ENCODE measurements at regions not wholly inside any gene's neighbourhood (a gene's known extent, or its start where the extent isn't known, plus 50 kb on each side); places are given as distances from the start of the nearest gene placed in this dataset.
"Not testable (repeated sequence)": the region's sequence is repeated elsewhere in the genome, so short reads cannot be mapped to it uniquely, and the experiment has no call there.

DNA sequence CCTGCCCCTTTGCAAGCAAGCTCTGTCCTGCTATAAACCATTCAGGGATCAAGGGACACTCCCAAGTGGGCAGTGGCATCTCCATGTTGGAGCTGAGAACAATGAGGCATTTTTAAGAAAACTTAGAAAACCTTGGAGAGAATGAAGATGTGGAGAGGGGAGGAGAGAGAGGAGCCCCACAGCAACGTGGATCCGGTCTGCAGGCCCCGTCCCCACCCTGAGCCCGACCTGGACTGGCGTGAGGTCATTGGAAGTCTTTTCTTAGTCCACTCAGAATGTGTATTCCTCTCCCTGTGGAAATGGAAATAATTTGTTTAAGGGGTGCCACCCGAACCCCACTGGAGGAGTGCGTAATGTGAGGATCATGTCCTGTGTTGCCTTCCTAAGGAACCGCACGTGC is 328.0 kb upstream of the COX7C start:
- not testable (repeated sequence) for DNase-seq

DNA sequence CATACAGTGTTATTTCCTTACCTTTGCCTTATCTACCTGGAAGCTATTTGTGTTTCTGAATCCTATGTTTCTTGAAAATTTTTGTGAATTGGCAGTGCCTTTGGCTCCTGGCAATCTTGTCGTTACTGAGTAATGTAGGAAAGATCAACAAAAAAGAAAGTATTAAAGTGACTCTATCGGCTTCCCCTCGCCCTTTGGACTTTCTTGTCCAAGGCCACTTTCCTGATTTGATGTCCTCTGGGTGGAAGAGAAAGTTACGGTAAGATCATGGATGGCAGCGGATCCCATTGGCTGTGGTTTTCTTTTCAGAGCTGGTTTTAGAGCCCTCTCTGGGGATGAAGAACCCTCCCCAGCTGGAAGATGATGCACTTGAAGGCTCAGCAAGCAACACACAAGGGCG is 324.9 kb upstream of the COX7C start:
- DNase-seq = not testable (repeated sequence)

GRCh38 chr5:86302643-86303042 is 315.1 kb upstream of the COX7C start:
- DNase-seq = not testable (repeated sequence)

GRCh38 chr5:86305050-86305449 is 312.7 kb upstream of the COX7C start:
- not testable (repeated sequence) for DNase-seq

DNA sequence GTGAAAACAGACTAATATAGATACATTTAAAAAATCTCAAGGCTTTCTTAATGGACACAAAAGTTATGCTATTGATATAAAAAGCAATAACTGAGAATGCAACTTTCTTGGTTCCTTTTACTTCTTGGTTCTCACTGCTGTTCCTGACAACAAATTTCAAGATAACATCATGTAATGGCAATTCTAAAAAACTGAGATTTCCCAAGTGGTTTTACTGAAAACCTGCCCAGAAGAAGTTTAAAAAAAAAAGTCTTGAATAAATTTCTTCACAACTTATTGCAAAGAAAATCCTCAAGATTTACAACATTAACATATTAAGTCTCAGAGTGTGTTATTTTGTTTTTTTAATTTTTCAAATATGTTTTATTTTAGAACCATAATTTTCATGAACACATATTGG is 302.8 kb upstream of the COX7C start:
- DNase-seq = no peak

DNA sequence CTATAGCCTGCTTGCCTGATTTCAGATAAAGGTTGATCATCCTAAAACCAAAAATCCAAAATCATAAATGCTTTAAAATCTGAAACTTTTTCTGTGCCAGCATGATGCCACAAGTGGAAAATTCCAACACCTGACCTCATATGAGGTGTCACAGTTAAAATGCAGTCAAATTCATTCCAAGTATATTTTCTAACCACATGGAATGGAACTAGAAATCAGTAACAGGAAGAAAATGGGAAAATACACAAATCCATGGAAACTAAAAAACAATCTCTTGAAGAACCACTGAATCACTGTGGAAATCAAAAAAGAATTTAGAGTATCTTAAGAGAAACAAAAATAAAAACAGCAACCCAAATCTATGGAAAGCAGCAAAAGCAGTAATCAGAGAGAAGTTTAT is 297.5 kb upstream of the COX7C start:
- DNase-seq = no peak

- no peak for DNase-seq
These were observed 288.4 kb upstream of the COX7C start for GRCh38 chr5:86329318-86329717.

- DNase-seq = no peak
These were observed 287.0 kb upstream of the COX7C start for GRCh38 chr5:86330736-86331135.

GRCh38 chr5:86332851-86333250 is 284.9 kb upstream of the COX7C start:
- no peak for DNase-seq

- no peak for DNase-seq
These were observed 279.9 kb upstream of the COX7C start for GRCh38 chr5:86337667-86338460.

DNA sequence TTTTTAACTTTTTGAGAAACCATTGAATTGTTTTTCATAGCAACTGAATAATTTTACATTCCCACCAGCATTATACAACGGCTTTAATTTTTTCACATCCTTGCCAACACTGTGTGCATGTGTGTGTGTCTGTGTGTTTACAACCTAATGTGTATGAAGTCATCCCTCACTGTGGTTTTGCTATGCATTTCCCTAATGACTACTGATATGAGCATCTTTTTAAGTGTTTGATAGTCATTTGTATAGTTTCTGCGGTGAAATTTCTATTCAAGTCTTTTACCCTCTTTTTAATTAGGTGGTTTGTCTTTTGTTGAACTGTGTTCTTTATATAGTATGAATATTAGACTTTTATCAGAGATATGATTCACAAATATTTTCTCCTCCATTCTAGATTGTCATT is 263.1 kb upstream of the COX7C start:
- DNase-seq = no peak

DNA sequence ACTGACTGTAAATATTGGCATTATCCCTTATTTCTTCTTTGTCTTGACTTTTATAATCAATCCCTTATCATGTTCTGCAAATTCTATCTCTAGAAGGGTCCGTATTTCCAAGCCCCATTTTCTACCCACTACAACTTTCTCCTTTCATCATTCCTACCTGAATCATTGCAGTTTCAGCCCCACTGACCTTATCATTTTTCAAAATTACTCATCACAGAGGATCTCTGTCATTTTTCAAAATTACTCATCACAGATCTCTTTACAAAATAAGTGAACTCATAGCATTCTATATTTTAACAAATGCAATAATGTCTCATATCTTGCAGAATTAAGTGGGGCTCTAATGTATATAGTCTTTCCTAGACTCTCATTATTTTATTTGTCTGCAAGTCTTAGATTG is 256.9 kb upstream of the COX7C start:
- no peak for DNase-seq

DNA sequence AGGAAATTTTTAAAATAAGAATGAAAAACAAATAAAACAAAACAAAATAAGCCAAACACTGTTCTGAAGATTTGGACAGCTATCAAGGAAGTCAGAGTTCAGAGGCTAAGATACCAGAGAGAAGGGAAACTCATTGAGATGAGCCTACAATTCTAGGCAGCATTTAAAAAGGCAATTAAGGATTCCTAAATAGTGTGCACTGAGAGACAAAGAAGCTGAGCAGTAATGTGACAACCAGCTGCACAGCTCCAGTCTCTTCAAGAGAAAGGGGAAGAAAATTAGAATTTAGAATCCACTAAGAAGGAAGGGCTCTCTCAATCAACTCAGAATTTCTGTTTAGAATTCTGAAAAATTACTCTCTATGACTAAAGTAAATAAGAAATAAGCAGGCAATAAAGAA is 246.7 kb upstream of the COX7C start:
- no peak for DNase-seq

DNA sequence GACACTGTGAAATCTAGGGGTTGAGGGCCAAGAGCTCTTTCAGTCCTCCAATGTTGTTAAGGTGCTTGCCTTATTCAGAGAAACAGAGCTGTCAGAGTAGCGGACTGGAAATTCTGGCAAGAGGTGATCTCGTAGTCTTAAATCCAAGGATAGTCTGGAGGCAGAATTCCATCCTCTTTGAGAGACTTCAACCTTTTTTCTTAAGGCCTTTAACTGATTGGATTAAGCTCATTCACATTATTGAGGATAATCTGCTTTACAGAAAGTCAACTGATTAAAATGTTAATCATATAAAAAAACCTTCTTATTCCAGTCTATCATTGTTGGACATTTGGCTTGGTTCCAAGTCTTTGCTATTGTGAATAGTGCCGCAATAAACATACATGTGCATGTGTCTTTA is 243.1 kb upstream of the COX7C start:
- no peak for DNase-seq

DNA sequence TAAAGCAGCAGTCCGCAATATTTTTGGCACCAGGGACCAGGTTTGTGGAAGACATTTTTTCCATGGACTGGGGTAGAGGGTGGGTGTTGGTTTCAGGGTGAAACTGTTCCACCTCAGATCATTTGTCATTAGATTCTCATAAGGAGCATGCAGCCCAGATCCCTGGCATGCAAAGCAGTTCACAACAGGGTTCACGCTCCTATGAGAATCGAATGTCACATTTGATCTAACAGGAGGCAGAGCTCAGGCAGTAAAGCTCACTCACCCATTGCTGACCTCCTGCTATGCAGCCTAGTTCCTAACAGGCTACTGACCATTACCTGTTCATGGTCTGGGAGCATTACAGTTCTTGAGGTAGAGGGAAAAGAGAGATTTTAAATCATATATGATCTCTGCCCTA is 241.5 kb upstream of the COX7C start:
- no peak for DNase-seq

DNA sequence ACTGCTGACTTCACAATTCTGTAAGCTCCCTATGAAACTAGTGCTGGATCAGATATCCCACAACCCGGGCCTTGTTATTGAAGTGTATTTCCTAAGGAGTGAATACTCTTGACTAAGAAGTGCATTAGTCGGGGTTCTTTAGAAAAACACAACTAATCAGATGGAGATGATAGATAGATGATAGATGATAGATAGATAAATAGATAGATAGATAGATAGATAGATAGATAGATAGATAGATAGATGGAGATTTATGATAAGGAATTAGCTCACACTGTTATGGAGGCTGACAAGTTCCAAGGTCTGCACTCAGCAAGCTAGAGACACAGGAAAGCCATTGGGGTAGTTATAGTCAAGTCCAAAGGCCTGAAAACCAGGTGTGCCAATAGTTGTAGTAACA is 214.6 kb upstream of the COX7C start:
- DNase-seq = no peak

GRCh38 chr5:86404256-86404655 is 213.5 kb upstream of the COX7C start:
- no peak for DNase-seq

DNA sequence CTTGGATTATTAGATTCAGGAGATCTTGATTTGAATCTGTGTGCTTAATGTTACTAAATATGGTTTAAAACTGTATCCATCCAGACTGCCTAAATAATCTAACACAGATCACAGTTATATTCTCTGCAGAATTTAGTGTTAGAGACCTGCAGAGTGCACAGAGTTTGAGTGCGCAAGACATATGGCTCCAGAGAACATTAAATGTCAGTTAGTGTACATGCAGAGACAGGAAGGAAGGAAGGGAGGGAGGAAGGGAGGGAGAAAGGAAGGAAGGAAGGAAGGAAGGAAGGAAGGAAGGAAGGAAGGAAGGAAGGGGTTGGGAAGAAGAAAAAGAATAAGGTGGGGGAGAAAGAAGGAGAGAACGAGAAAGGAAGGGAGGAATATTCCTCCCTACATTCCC is 210.0 kb upstream of the COX7C start:
- no peak for DNase-seq

- no peak for DNase-seq
These were observed 206.1 kb upstream of the COX7C start for GRCh38 chr5:86411596-86411995.

DNA sequence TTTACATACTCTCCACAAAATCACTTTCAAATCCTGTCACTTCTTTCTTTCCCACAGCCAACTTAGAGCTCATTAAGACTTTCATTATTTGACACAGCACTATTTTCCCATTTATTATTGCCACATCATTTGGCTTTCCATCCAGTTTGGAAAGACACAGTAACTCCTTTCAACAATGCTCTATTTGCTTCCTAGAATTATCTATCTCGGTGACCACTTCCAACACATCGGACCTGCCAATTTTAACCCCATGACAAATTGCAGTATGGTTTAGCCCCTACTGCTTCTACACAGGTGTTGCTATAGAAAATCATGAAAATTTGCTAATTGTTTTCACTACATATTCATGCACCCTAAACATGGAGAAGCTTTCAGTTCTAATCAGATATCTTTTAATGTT is 190.6 kb upstream of the COX7C start:
- DNase-seq = no peak

DNA sequence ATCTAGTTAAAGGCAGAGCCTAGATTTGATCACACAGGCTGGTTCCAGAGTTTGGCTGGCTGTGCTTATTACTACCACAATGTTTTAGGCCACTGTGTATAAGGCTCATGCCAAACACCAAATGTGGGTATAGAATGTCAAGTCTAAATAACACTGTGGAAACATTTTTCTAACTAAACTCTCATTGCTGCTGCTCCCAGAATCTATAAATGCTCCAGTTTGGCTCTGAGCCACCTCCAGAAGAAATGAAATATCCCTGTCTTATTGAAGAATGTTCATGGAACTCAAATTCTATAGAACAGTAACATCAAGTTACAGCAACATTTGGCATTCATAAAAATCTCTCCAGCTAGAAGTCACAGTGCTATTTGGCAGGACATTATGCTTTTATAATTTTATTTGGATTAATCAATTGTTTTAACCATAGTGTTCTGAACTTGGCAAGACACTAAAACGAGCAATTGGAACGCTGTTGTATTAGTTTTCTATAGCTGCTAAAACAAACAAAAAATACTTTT is 178.1 kb upstream of the COX7C start:
- DNase-seq = no peak

DNA sequence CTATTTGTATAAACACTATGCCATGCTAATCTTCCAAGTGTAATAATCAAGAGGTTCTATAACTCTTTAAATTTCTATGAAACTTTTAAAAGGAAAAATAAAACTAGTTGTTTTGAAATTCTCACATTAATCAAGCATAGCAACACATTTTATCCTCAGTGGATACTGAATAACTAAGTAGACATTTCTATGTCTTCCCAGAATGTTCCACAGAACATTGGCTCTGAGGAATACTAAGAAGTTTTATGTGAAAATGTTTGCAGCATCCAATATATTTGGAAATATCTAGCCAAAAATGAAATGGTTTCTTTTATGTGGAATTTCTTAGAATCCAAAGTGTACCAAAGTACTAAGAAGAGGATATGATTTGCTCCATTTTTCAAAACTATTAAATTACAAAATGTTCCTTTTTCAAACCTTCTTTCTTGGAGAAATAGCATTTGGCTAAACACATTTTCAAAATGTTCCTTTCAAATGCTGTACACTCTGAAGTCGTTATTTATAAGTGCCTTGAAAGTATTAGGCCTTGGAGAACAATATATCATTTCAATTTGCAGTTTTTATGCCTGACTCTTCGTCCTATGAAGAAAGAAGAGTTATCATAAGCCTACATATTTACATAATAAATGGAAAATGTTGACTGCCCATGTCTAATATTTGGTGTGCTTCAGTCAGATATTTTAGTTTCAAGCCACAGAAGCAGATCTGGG is 175.6 kb upstream of the COX7C start:
- DNase-seq = no peak

GRCh38 chr5:86447362-86447761 is 170.4 kb upstream of the COX7C start:
- DNase-seq = no peak

DNA sequence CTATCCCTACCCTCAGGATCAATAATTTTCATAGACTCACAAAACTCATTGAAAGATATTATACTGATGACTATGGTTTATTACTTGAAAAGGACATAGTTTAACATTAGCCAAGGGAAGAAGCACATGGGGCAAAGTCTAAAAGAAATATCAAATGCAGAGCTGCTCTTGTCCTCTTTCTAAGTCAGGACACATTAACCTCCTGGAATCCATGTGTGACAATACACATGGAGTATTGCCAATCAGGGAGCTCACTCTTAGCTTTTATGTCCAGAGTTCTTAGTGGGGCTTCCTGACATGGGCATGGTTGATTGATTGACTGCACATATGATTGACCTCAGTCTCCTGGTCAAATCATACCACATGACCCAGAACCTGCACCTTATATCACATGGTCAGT is 165.5 kb upstream of the COX7C start:
- DNase-seq = no peak

- no peak for DNase-seq
These were observed 157.2 kb upstream of the COX7C start for GRCh38 chr5:86460519-86460918.
